Skin epidermis (tissue), 12 donors: ENCODE measurements at regions not wholly inside any gene's neighbourhood (a gene's known extent, or its start where the extent isn't known, plus 50 kb on each side); places are given as distances from the start of the nearest gene placed in this dataset.
A peak's percentile ranks its signal among the peaks of the same experiment; 100 is the strongest.
"Not testable (repeated sequence)": the region's sequence is repeated elsewhere in the genome, so short reads cannot be mapped to it uniquely, and the experiment has no call there.

Experiments used
- H3K27ac ChIP-seq, 21 experiments: fragments of 200-600 bp; sonication (generic) in 11 of 21; one replicate each; pipeline ENCODE4 v1.5.0; 2020; ENCODE audit warnings: mild to moderate bottlenecking in 3 of 21, inconsistent platforms in 2 of 21, moderate library complexity in 2 of 21
- H3K4me3 ChIP-seq, 7 experiments: fragments of 200-600 bp; sonication (generic) in 2 of 7; one replicate each; pipeline ENCODE4 v1.5.0; 2020; ENCODE audit warnings: inconsistent platforms in 2 of 7, mild to moderate bottlenecking in 2 of 7, moderate library complexity in 1 of 7

GRCh38 chr7:142548978-142549377 lies 200.3 kb upstream of the PRSS1 start:
- H3K27ac ChIP-seq = no peak overlapping the region
- no peak overlapping the region for H3K4me3 ChIP-seq

GRCh38 chr7:142546452-142546851 lies 202.8 kb upstream of the PRSS1 start:
- H3K4me3 ChIP-seq = no peak overlapping the region
- no peak overlapping the region for H3K27ac ChIP-seq

GRCh38 chr7:142542942-142543341 lies 206.3 kb upstream of the PRSS1 start:
- H3K4me3 ChIP-seq = no peak overlapping the region

GRCh38 chr7:142542105-142542504 lies 207.2 kb upstream of the PRSS1 start:
- no peak overlapping the region for H3K27ac ChIP-seq
- no peak overlapping the region for H3K4me3 ChIP-seq

More at GRCh38 chr7:142542942-142543341, 206.3 kb upstream of the PRSS1 start:
- H3K27ac ChIP-seq = peak overlapping the region in 1 of 21 experiments; percentile 14

- no peak overlapping the region for H3K4me3 ChIP-seq
- no peak overlapping the region for H3K27ac ChIP-seq
Observed at GRCh38 chr7:142540371-142540770, 208.9 kb upstream of the PRSS1 start.

- H3K27ac ChIP-seq = no peak overlapping the region
- H3K4me3 ChIP-seq = no peak overlapping the region
Observed at GRCh38 chr7:142539901-142540300, 209.4 kb upstream of the PRSS1 start.

- no peak overlapping the region for H3K4me3 ChIP-seq
- no peak overlapping the region for H3K27ac ChIP-seq
Observed at GRCh38 chr7:142537760-142538159, 211.5 kb upstream of the PRSS1 start.

GRCh38 chr7:142535123-142535779 lies 214.0 kb upstream of the PRSS1 start:
- H3K27ac ChIP-seq = no peak overlapping the region
- H3K4me3 ChIP-seq = no peak overlapping the region

- Histone ChIP-seq H3K27ac (no peak overlapping the region), H3K4me3 (no peak overlapping the region)
Observed at GRCh38 chr7:142534726-142535122, 214.5 kb upstream of the PRSS1 start.

- no peak overlapping the region for H3K4me3 ChIP-seq
- H3K27ac ChIP-seq = no peak overlapping the region
Observed at GRCh38 chr7:142533920-142534319, 215.4 kb upstream of the PRSS1 start.

GRCh38 chr7:142529591-142529990 lies 219.7 kb upstream of the PRSS1 start:
- H3K4me3 ChIP-seq = no peak overlapping the region
- H3K27ac ChIP-seq = no peak overlapping the region

- Histone ChIP-seq H3K4me3 (no peak overlapping the region), H3K27ac (no peak overlapping the region)
Observed at GRCh38 chr7:142528608-142529408, 220.5 kb upstream of the PRSS1 start.

- H3K4me3 ChIP-seq = no peak overlapping the region
- no peak overlapping the region for H3K27ac ChIP-seq
Observed at GRCh38 chr7:142523821-142524460, 225.3 kb upstream of the PRSS1 start.

GRCh38 chr7:142522735-142523134 lies 226.5 kb upstream of the PRSS1 start:
- Histone ChIP-seq H3K27ac (no peak overlapping the region), H3K4me3 (no peak overlapping the region)

GRCh38 chr7:142520885-142521284 lies 228.4 kb upstream of the PRSS1 start:
- H3K4me3 ChIP-seq, H3K27ac ChIP-seq: not testable (repeated sequence)

GRCh38 chr7:142520455-142520854 lies 228.8 kb upstream of the PRSS1 start:
- peak overlapping the region in 1 of 21 experiments; percentile 2 for H3K27ac ChIP-seq

GRCh38 chr7:142519079-142520078 lies 229.9 kb upstream of the PRSS1 start:
- H3K27ac ChIP-seq = peak overlapping the region in 3 of 21 experiments; percentile 2 to 42 (median 32)
- no peak overlapping the region for H3K4me3 ChIP-seq

More at GRCh38 chr7:142520455-142520854, 228.8 kb upstream of the PRSS1 start:
- not testable (repeated sequence) for H3K4me3 ChIP-seq

GRCh38 chr7:142516038-142516501 lies 233.2 kb upstream of the PRSS1 start:
- Histone ChIP-seq H3K27ac (no peak overlapping the region), H3K4me3 (no peak overlapping the region)

GRCh38 chr7:142514716-142515115 lies 234.6 kb upstream of the PRSS1 start:
- not testable (repeated sequence) for H3K27ac ChIP-seq, H3K4me3 ChIP-seq
